PC-9 (cell line): ENCODE measurements at regions not wholly inside any gene's neighbourhood (a gene's known extent, or its start where the extent isn't known, plus 50 kb on each side); places are given as distances from the start of the nearest gene placed in this dataset.

ENCODE experiments used
- CTCF ChIP-seq: fragments of 200-600 bp; sonication (generic); conservative IDR thresholded peaks from 2 replicates; pipeline ENCODE4 v1.6.1; 2017; ENCODE audit warnings: mixed run types, antibody characterized with exemption, mild to moderate bottlenecking, moderate library complexity
- EZH2 ChIP-seq: fragments of 200-600 bp; sonication (generic); IDR thresholded peaks from 2 replicates; pipeline ENCODE4 v1.8.0; 2017; ENCODE audit warnings: antibody characterized with exemption, low read depth

GRCh38 chr3:107209302-107209990 lies 167.8 kb upstream of the CCDC54 start:
- TF ChIP-seq EZH2: no peak
- TF ChIP-seq CTCF: no peak
